H9 (cell line): ENCODE measurements at regions not wholly inside any gene's neighbourhood (a gene's known extent, or its start where the extent isn't known, plus 50 kb on each side); places are given as distances from the start of the nearest gene placed in this dataset.

Source experiments
- DNase-seq: peaks from one replicate; pipeline ENCODE4 v3.0.0-alpha.2; 2017
- H2AFZ ChIP-seq: one replicate; pipeline ENCODE4 v1.6.1; 2013; ENCODE audit warnings: mild to moderate bottlenecking, low read length, control low read depth, moderate library complexity
- H2AK5ac ChIP-seq: 2 replicates; pipeline ENCODE4 v1.6.1; 2013; ENCODE audit warnings: low read length, control low read depth, mixed read lengths; ENCODE audit not compliant: insufficient read length
- H2BK120ac ChIP-seq: one replicate; pipeline ENCODE4 v1.6.1; 2013; ENCODE audit warnings: low read depth, mild to moderate bottlenecking, low read length, control low read depth, inconsistent platforms; ENCODE audit not compliant: poor library complexity, severe bottlenecking
- H2BK12ac ChIP-seq: 2 replicates; pipeline ENCODE4 v1.6.1; 2013; ENCODE audit warnings: low read length, control low read depth, mixed read lengths, low read depth; ENCODE audit not compliant: insufficient read length
- H2BK15ac ChIP-seq: 2 replicates; pipeline ENCODE4 v1.6.1; 2013; ENCODE audit warnings: low read depth, low read length, control low read depth
- H2BK20ac ChIP-seq: one replicate; pipeline ENCODE4 v1.6.1; 2013; ENCODE audit warnings: low read depth, mild to moderate bottlenecking, low read length, control low read depth, inconsistent platforms; ENCODE audit not compliant: poor library complexity, severe bottlenecking
- H2BK5ac ChIP-seq: 2 replicates; pipeline ENCODE4 v1.6.1; 2013; ENCODE audit warnings: low read length, control low read depth, mixed read lengths; ENCODE audit not compliant: insufficient read length
- H3K14ac ChIP-seq: 2 replicates; pipeline ENCODE4 v1.6.1; 2013; ENCODE audit warnings: low read length, control low read depth; ENCODE audit not compliant: insufficient read depth
- H3K18ac ChIP-seq: 2 replicates; pipeline ENCODE4 v1.6.1; 2013; ENCODE audit warnings: low read depth, mild to moderate bottlenecking, mixed read lengths, low read length, control low read depth; ENCODE audit not compliant: insufficient read length
- H3K23ac ChIP-seq: 2 replicates; pipeline ENCODE4 v1.6.1; 2013; ENCODE audit warnings: low read length, control low read depth, mixed read lengths, low read depth; ENCODE audit not compliant: insufficient read length
- H3K23me2 ChIP-seq: 2 replicates; pipeline ENCODE4 v1.6.1; 2013; ENCODE audit warnings: low read depth, mild to moderate bottlenecking, mixed read lengths, low read length, control low read depth; ENCODE audit not compliant: insufficient read length, poor library complexity, severe bottlenecking
- H3K27ac ChIP-seq: 2 replicates; pipeline ENCODE4 v1.5.1; 2013; ENCODE audit warnings: low read length, control low read depth, mixed read lengths, low read depth; ENCODE audit not compliant: insufficient read length
- H3K27me3 ChIP-seq: 2 replicates; pipeline ENCODE4 v1.6.1; 2013; ENCODE audit warnings: low read length, control low read depth, inconsistent platforms; ENCODE audit not compliant: insufficient read depth
- H3K4ac ChIP-seq: 2 replicates; pipeline ENCODE4 v1.6.1; 2013; ENCODE audit warnings: low read depth, mild to moderate bottlenecking, control low read depth, inconsistent platforms, low read length, moderate library complexity
- H3K4me1 ChIP-seq: 2 replicates; pipeline ENCODE4 v1.6.1; 2013; ENCODE audit warnings: low read length, control low read depth, inconsistent platforms; ENCODE audit not compliant: insufficient read depth
- H3K4me2 ChIP-seq: 2 replicates; pipeline ENCODE4 v1.6.1; 2013; ENCODE audit warnings: low read length, control low read depth, mixed read lengths; ENCODE audit not compliant: insufficient read length, insufficient read depth
- H3K56ac ChIP-seq: 2 replicates; pipeline ENCODE4 v1.6.1; 2013; ENCODE audit warnings: low read depth, mild to moderate bottlenecking, mixed read lengths, low read length, control low read depth; ENCODE audit not compliant: insufficient read length
- H3K79me1 ChIP-seq: 2 replicates; pipeline ENCODE4 v1.6.1; 2013; ENCODE audit warnings: low read depth, mild to moderate bottlenecking, moderate library complexity, low read length, control low read depth, inconsistent platforms; ENCODE audit not compliant: insufficient read depth, poor library complexity, severe bottlenecking
- H3K79me2 ChIP-seq: 2 replicates; pipeline ENCODE4 v1.6.1; 2013; ENCODE audit warnings: low read length, control low read depth, inconsistent platforms; ENCODE audit not compliant: insufficient read depth
- H3K9ac ChIP-seq: 2 replicates; pipeline ENCODE4 v1.6.1; 2013; ENCODE audit warnings: low read length, control low read depth, mixed read lengths; ENCODE audit not compliant: insufficient read length; ENCODE audit errors: extremely low read depth
- H3K9me3 ChIP-seq: one replicate; pipeline ENCODE4 v1.6.1; 2013; ENCODE audit warnings: low read depth, low read length, inconsistent platforms; ENCODE audit not compliant: control insufficient read depth
- H3T11ph ChIP-seq: one replicate; pipeline ENCODE4 v1.6.1; 2013; ENCODE audit warnings: mild to moderate bottlenecking, low read length, control low read depth, inconsistent platforms
- H4K20me1 ChIP-seq: one replicate; pipeline ENCODE4 v1.6.1; 2013; ENCODE audit not compliant: control insufficient read depth, insufficient read length, insufficient read depth
- H4K5ac ChIP-seq: 2 replicates; pipeline ENCODE4 v1.6.1; 2013; ENCODE audit warnings: low read depth, mild to moderate bottlenecking, mixed read lengths, low read length, control low read depth; ENCODE audit not compliant: insufficient read length
- H4K8ac ChIP-seq: replicated peaks from 2 replicates; pipeline ENCODE4 v1.6.1; 2013; ENCODE audit warnings: low read length, control low read depth, mixed read lengths, low read depth; ENCODE audit not compliant: insufficient read length
- H4K91ac ChIP-seq: 2 replicates; pipeline ENCODE4 v1.6.1; 2013; ENCODE audit warnings: low read depth, mild to moderate bottlenecking, moderate library complexity, mixed read lengths, low read length, control low read depth; ENCODE audit not compliant: insufficient read length
- H3K27ac Mint-ChIP-seq, 3 experiments: 2 replicates in 2 of 3; 3 replicates in 1 of 3; pipeline ENCODE4 v1.8.0; 2020 to 2021; ENCODE audit warnings: mixed read lengths in 3 of 3, mild to moderate bottlenecking in 1 of 3, moderate library complexity in 1 of 3
- H3K27me3 Mint-ChIP-seq: 2 replicates; pipeline ENCODE4 v1.8.0; 2021; ENCODE audit warnings: low read depth, mild to moderate bottlenecking, moderate library complexity, mixed read lengths
- H3K36me3 Mint-ChIP-seq, 3 experiments: 2 replicates in 2 of 3; 3 replicates in 1 of 3; pipeline ENCODE4 v1.8.0; 2020 to 2021; ENCODE audit warnings: low read depth in 3 of 3, mixed read lengths in 3 of 3; ENCODE audit not compliant: insufficient read depth in 1 of 3
- H3K4me1 Mint-ChIP-seq, 2 experiments: 2 replicates each; pipeline ENCODE4 v1.8.0; 2020; ENCODE audit warnings: mixed read lengths in 2 of 2
- H3K4me3 Mint-ChIP-seq, 2 experiments: 2 replicates in 1 of 2; 3 replicates in 1 of 2; pipeline ENCODE4 v1.8.0; 2020 to 2021; ENCODE audit warnings: mild to moderate bottlenecking in 2 of 2, mixed read lengths in 2 of 2, moderate library complexity in 1 of 2
- H3K9me3 Mint-ChIP-seq, 2 experiments: 2 replicates in 1 of 2; 3 replicates in 1 of 2; pipeline ENCODE4 v1.8.0; 2020; ENCODE audit warnings: mild to moderate bottlenecking in 2 of 2, mixed read lengths in 2 of 2, moderate library complexity in 1 of 2
- WGBS: extraction: QIAGEN DNeasy Blood & Tissue Kit; methylation state at CpG from one replicate; pipeline ENCODE4 v1.1.7; 2013; ENCODE audit warnings: missing lambda C conversion rate, low lambda C conversion rate, mixed read lengths; ENCODE audit not compliant: insufficient read length; ENCODE audit errors: extremely low coverage; 5-methylcytosine and 5-hydroxymethylcytosine counted together
- TF ChIP-seq, protein P1 (sequence below): fragments of 200-600 bp; sonication (generic); conservative IDR thresholded peaks from 3 replicates; pipeline ENCODE4 v1.8.0; 2021; ENCODE audit warnings: antibody characterized with exemption, mild to moderate bottlenecking

GRCh38 chr11:109088086-109088485 lies 333.9 kb upstream of the C11orf87 start:
- no peaks in the 10 kb centered on the region for H3K27me3 ChIP-seq
- H3T11ph ChIP-seq: no peak overlapping the region
- no peak overlapping the region for H4K5ac ChIP-seq
- H3K23me2 ChIP-seq: no peaks in the 10 kb centered on the region
- H3K4me1 Mint-ChIP-seq: no peaks in the 10 kb centered on the region
- no peak overlapping the region for H3K23ac ChIP-seq
- H3K79me1 ChIP-seq: no peaks in the 10 kb centered on the region
- no peak overlapping the region for H2BK5ac ChIP-seq
- H4K8ac ChIP-seq: no peak overlapping the region
- no peak overlapping the region for H4K91ac ChIP-seq
- H4K20me1 ChIP-seq: no peaks in the 10 kb centered on the region
- H2BK15ac ChIP-seq: no peak overlapping the region
- no peak overlapping the region for H3K4ac ChIP-seq
- H3K14ac ChIP-seq: no peak overlapping the region
- no peaks in the 10 kb centered on the region for H3K27me3 Mint-ChIP-seq
- H3K79me2 ChIP-seq: no peaks in the 10 kb centered on the region
- H2BK120ac ChIP-seq: no peak overlapping the region
- no peak overlapping the region for H3K27ac Mint-ChIP-seq
- H3K27ac ChIP-seq: no peak overlapping the region
- no peak overlapping the region for H3K18ac ChIP-seq
- no CpG with 5 or more reads among the region's 2 CpGs for WGBS
- peaks cover 4 to 15% (median 11%) of the 10 kb centered on the region in 3 experiments; a peak in 6 of 7 replicates for H3K36me3 Mint-ChIP-seq
- H3K9me3 ChIP-seq: no peaks in the 10 kb centered on the region
- H2BK12ac ChIP-seq: no peak overlapping the region
- no peak overlapping the region for H3K9ac ChIP-seq
- H2AK5ac ChIP-seq: no peak overlapping the region
- peaks cover 17% of the 10 kb centered on the region in 2 experiments for H3K9me3 Mint-ChIP-seq
- no peak overlapping the region for H2AFZ ChIP-seq
- no peak overlapping the region for H3K4me2 ChIP-seq
- H2BK20ac ChIP-seq: no peak overlapping the region
- TF ChIP-seq, protein P1, sequence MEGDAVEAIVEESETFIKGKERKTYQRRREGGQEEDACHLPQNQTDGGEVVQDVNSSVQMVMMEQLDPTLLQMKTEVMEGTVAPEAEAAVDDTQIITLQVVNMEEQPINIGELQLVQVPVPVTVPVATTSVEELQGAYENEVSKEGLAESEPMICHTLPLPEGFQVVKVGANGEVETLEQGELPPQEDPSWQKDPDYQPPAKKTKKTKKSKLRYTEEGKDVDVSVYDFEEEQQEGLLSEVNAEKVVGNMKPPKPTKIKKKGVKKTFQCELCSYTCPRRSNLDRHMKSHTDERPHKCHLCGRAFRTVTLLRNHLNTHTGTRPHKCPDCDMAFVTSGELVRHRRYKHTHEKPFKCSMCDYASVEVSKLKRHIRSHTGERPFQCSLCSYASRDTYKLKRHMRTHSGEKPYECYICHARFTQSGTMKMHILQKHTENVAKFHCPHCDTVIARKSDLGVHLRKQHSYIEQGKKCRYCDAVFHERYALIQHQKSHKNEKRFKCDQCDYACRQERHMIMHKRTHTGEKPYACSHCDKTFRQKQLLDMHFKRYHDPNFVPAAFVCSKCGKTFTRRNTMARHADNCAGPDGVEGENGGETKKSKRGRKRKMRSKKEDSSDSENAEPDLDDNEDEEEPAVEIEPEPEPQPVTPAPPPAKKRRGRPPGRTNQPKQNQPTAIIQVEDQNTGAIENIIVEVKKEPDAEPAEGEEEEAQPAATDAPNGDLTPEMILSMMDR: no peak
- H3K4me3 Mint-ChIP-seq: no peak overlapping the region
- DNase-seq: no peak
- no peak overlapping the region for H3K56ac ChIP-seq
- no peaks in the 10 kb centered on the region for H3K4me1 ChIP-seq
